ENCODE measurements at regions not wholly inside any gene's neighbourhood (a gene's known extent, or its start where the extent isn't known, plus 50 kb on each side); places are given as distances from the start of the nearest gene placed in this dataset.

- TF ChIP-seq CTCF (conservative IDR thresholded peaks at IDR 0.05; ENCODE audit: low read depth in 2 of 2) = no peak
- no peak for TF ChIP-seq EZH2 (IDR thresholded peaks at IDR 0.05; ENCODE audit: low read depth, unreplicated experiment)
Measured at GRCh38 chr4:53711926-53712325, 120.6 kb upstream of the LNX1 start.

Data from GM23338 (cell line).